ENCODE measurements at regions not wholly inside any gene's neighbourhood (a gene's known extent, or its start where the extent isn't known, plus 50 kb on each side); places are given as distances from the start of the nearest gene placed in this dataset.

GRCh38 chr5:8253376-8253775 is 384.4 kb downstream of the MTRR start:
- Histone ChIP-seq H3K4me3 (ENCODE audit: control insufficient read depth in 1 of 7, extremely low read depth in 1 of 7, insufficient read depth in 4 of 7, low read depth in 2 of 7, low read length in 6 of 7) (no peak overlapping the region), H3K4me1 (ENCODE audit: control extremely low read depth in 1 of 4, control insufficient read depth in 4 of 4, insufficient read depth in 4 of 4, low read length in 3 of 4) (peaks cover 0 to 2% (median 0%) of the 10 kb centered on the region in 4 experiments), H3K36me3 (ENCODE audit: control insufficient read depth in 4 of 4, insufficient read depth in 4 of 4, low read length in 3 of 4) (no peaks in the 10 kb centered on the region), H3K9me3 (ENCODE audit: control extremely low read depth in 1 of 5, control insufficient read depth in 4 of 5, insufficient read depth in 2 of 5, low read depth in 1 of 5, low read length in 4 of 5) (no peaks in the 10 kb centered on the region), H3K27me3 (replicated peaks in 2 of 5; ENCODE audit: control insufficient read depth in 4 of 5, insufficient read depth in 5 of 5, low read length in 4 of 5) (no peaks in the 10 kb centered on the region), H3K27ac (ENCODE audit: insufficient read depth in 1 of 2, low read depth in 1 of 2, low read length in 2 of 2, poor library complexity in 1 of 2, severe bottlenecking in 2 of 2) (no peak overlapping the region)
- DNase-seq: no peak
- ChIA-PET CTCF (interaction anchor here (1.4 kb wide), 1 partner anchor 10 kb away, joined by 3 read pairs; no protein-coding TSS in a partner anchor), POLR2A (no interaction called here)

GRCh38 chr5:8254674-8255073 is 385.7 kb downstream of the MTRR start:
- CTCF ChIA-PET: no interaction called here

GRCh38 chr5:8258801-8259200 is 389.9 kb downstream of the MTRR start:
- Histone ChIP-seq H3K9me3 (ENCODE audit: control extremely low read depth in 1 of 5, control insufficient read depth in 4 of 5, insufficient read depth in 2 of 5, low read depth in 1 of 5, low read length in 4 of 5) (no peaks in the 10 kb centered on the region), H3K4me3 (ENCODE audit: control insufficient read depth in 1 of 7, extremely low read depth in 1 of 7, insufficient read depth in 4 of 7, low read depth in 2 of 7, low read length in 6 of 7) (no peak overlapping the region), H3K27ac (ENCODE audit: insufficient read depth in 1 of 2, low read depth in 1 of 2, low read length in 2 of 2, poor library complexity in 1 of 2, severe bottlenecking in 2 of 2) (no peak overlapping the region), H3K4me1 (ENCODE audit: control extremely low read depth in 1 of 4, control insufficient read depth in 4 of 4, insufficient read depth in 4 of 4, low read length in 3 of 4) (peaks cover 0 to 2% (median 0%) of the 10 kb centered on the region in 4 experiments), H3K27me3 (replicated peaks in 2 of 5; ENCODE audit: control insufficient read depth in 4 of 5, insufficient read depth in 5 of 5, low read length in 4 of 5) (peaks cover 0 to 2% (median 0%) of the 10 kb centered on the region in 5 experiments), H3K36me3 (ENCODE audit: control insufficient read depth in 4 of 4, insufficient read depth in 4 of 4, low read length in 3 of 4) (no peaks in the 10 kb centered on the region)
- WGBS (ENCODE audit: insufficient coverage): no CpG with 5 or more reads among the region's 3 CpGs
- ChIA-PET CTCF (no interaction called here), POLR2A (no interaction called here)
- DNase-seq: no peak

More at GRCh38 chr5:8254674-8255073, 385.7 kb downstream of the MTRR start:
- no CpG with 5 or more reads among the region's 2 CpGs for WGBS (ENCODE audit: insufficient coverage)
- Histone ChIP-seq H3K27me3 (replicated peaks in 2 of 5; ENCODE audit: control insufficient read depth in 4 of 5, insufficient read depth in 5 of 5, low read length in 4 of 5) (no peaks in the 10 kb centered on the region), H3K9me3 (ENCODE audit: control extremely low read depth in 1 of 5, control insufficient read depth in 4 of 5, insufficient read depth in 2 of 5, low read depth in 1 of 5, low read length in 4 of 5) (no peaks in the 10 kb centered on the region), H3K36me3 (ENCODE audit: control insufficient read depth in 4 of 4, insufficient read depth in 4 of 4, low read length in 3 of 4) (no peaks in the 10 kb centered on the region), H3K4me3 (ENCODE audit: control insufficient read depth in 1 of 7, extremely low read depth in 1 of 7, insufficient read depth in 4 of 7, low read depth in 2 of 7, low read length in 6 of 7) (no peak overlapping the region), H3K27ac (ENCODE audit: insufficient read depth in 1 of 2, low read depth in 1 of 2, low read length in 2 of 2, poor library complexity in 1 of 2, severe bottlenecking in 2 of 2) (no peak overlapping the region), H3K4me1 (ENCODE audit: control extremely low read depth in 1 of 4, control insufficient read depth in 4 of 4, insufficient read depth in 4 of 4, low read length in 3 of 4) (peaks cover 0 to 2% (median 0%) of the 10 kb centered on the region in 4 experiments)
- POLR2A ChIA-PET: no interaction called here
- no peak for DNase-seq

- ChIA-PET CTCF (no interaction called here), POLR2A (no interaction called here)
- H3K4me1 ChIP-seq (ENCODE audit: control extremely low read depth in 1 of 4, control insufficient read depth in 4 of 4, insufficient read depth in 4 of 4, low read length in 3 of 4): no peaks in the 10 kb centered on the region
- no peaks in the 10 kb centered on the region for H3K36me3 ChIP-seq (ENCODE audit: control insufficient read depth in 4 of 4, insufficient read depth in 4 of 4, low read length in 3 of 4)
- no peak for DNase-seq
- no peak overlapping the region for H3K4me3 ChIP-seq (ENCODE audit: control insufficient read depth in 1 of 7, extremely low read depth in 1 of 7, insufficient read depth in 4 of 7, low read depth in 2 of 7, low read length in 6 of 7)
- H3K27me3 ChIP-seq (replicated peaks in 2 of 5; ENCODE audit: control insufficient read depth in 4 of 5, insufficient read depth in 5 of 5, low read length in 4 of 5): no peaks in the 10 kb centered on the region
- H3K9me3 ChIP-seq (ENCODE audit: control extremely low read depth in 1 of 5, control insufficient read depth in 4 of 5, insufficient read depth in 2 of 5, low read depth in 1 of 5, low read length in 4 of 5): peaks cover 0 to 3% (median 0%) of the 10 kb centered on the region in 5 experiments
- WGBS (ENCODE audit: insufficient coverage): 100% methylated on average over 1 of the region's 2 CpGs
- no peak overlapping the region for H3K27ac ChIP-seq (ENCODE audit: insufficient read depth in 1 of 2, low read depth in 1 of 2, low read length in 2 of 2, poor library complexity in 1 of 2, severe bottlenecking in 2 of 2)
Measured at GRCh38 chr5:8270246-8270645, 401.3 kb downstream of the MTRR start.

GRCh38 chr5:8280711-8281363 is 411.9 kb downstream of the MTRR start:
- no peak overlapping the region for H3K27ac ChIP-seq (ENCODE audit: insufficient read depth in 1 of 2, low read depth in 1 of 2, low read length in 2 of 2, poor library complexity in 1 of 2, severe bottlenecking in 2 of 2)
- ChIA-PET CTCF (no interaction called here), POLR2A (no interaction called here)
- no peak for DNase-seq
- 82% methylated on average over 4 of the region's 4 CpGs for WGBS (ENCODE audit: insufficient coverage)
- H3K27me3 ChIP-seq (replicated peaks in 2 of 5; ENCODE audit: control insufficient read depth in 4 of 5, insufficient read depth in 5 of 5, low read length in 4 of 5): no peaks in the 10 kb centered on the region
- no peaks in the 10 kb centered on the region for H3K4me1 ChIP-seq (ENCODE audit: control extremely low read depth in 1 of 4, control insufficient read depth in 4 of 4, insufficient read depth in 4 of 4, low read length in 3 of 4)
- H3K4me3 ChIP-seq (ENCODE audit: control insufficient read depth in 1 of 7, extremely low read depth in 1 of 7, insufficient read depth in 4 of 7, low read depth in 2 of 7, low read length in 6 of 7): no peak overlapping the region
- no peaks in the 10 kb centered on the region for H3K36me3 ChIP-seq (ENCODE audit: control insufficient read depth in 4 of 4, insufficient read depth in 4 of 4, low read length in 3 of 4)
- no peaks in the 10 kb centered on the region for H3K9me3 ChIP-seq (ENCODE audit: control extremely low read depth in 1 of 5, control insufficient read depth in 4 of 5, insufficient read depth in 2 of 5, low read depth in 1 of 5, low read length in 4 of 5)

- Histone ChIP-seq H3K4me1 (ENCODE audit: control extremely low read depth in 1 of 4, control insufficient read depth in 4 of 4, insufficient read depth in 4 of 4, low read length in 3 of 4) (no peaks in the 10 kb centered on the region), H3K9me3 (ENCODE audit: control extremely low read depth in 1 of 5, control insufficient read depth in 4 of 5, insufficient read depth in 2 of 5, low read depth in 1 of 5, low read length in 4 of 5) (no peaks in the 10 kb centered on the region), H3K27me3 (replicated peaks in 2 of 5; ENCODE audit: control insufficient read depth in 4 of 5, insufficient read depth in 5 of 5, low read length in 4 of 5) (no peaks in the 10 kb centered on the region), H3K4me3 (ENCODE audit: control insufficient read depth in 1 of 7, extremely low read depth in 1 of 7, insufficient read depth in 4 of 7, low read depth in 2 of 7, low read length in 6 of 7) (no peak overlapping the region), H3K27ac (ENCODE audit: insufficient read depth in 1 of 2, low read depth in 1 of 2, low read length in 2 of 2, poor library complexity in 1 of 2, severe bottlenecking in 2 of 2) (no peak overlapping the region), H3K36me3 (ENCODE audit: control insufficient read depth in 4 of 4, insufficient read depth in 4 of 4, low read length in 3 of 4) (no peaks in the 10 kb centered on the region)
- ChIA-PET CTCF (no interaction called here), POLR2A (no interaction called here)
- DNase-seq: no peak
Measured at GRCh38 chr5:8288334-8288733, 419.4 kb downstream of the MTRR start.

GRCh38 chr5:8288897-8289516 is 420.1 kb downstream of the MTRR start:
- POLR2A ChIA-PET: interaction anchor here (0.6 kb wide), 1 partner anchor 1857 kb away, joined by 3 read pairs; no protein-coding TSS in a partner anchor
- 94% methylated on average over 5 of the region's 6 CpGs for WGBS (ENCODE audit: insufficient coverage)

More at GRCh38 chr5:8288897-8289516, 420.1 kb downstream of the MTRR start:
- Histone ChIP-seq H3K9me3 (ENCODE audit: control extremely low read depth in 1 of 5, control insufficient read depth in 4 of 5, insufficient read depth in 2 of 5, low read depth in 1 of 5, low read length in 4 of 5) (no peaks in the 10 kb centered on the region), H3K4me1 (ENCODE audit: control extremely low read depth in 1 of 4, control insufficient read depth in 4 of 4, insufficient read depth in 4 of 4, low read length in 3 of 4) (no peaks in the 10 kb centered on the region), H3K27ac (ENCODE audit: insufficient read depth in 1 of 2, low read depth in 1 of 2, low read length in 2 of 2, poor library complexity in 1 of 2, severe bottlenecking in 2 of 2) (no peak overlapping the region), H3K27me3 (replicated peaks in 2 of 5; ENCODE audit: control insufficient read depth in 4 of 5, insufficient read depth in 5 of 5, low read length in 4 of 5) (no peaks in the 10 kb centered on the region), H3K4me3 (ENCODE audit: control insufficient read depth in 1 of 7, extremely low read depth in 1 of 7, insufficient read depth in 4 of 7, low read depth in 2 of 7, low read length in 6 of 7) (no peak overlapping the region), H3K36me3 (ENCODE audit: control insufficient read depth in 4 of 4, insufficient read depth in 4 of 4, low read length in 3 of 4) (no peaks in the 10 kb centered on the region)
- CTCF ChIA-PET: no interaction called here
- no peak for DNase-seq
